NCI-H2227 (cell line): ENCODE measurements at regions not wholly inside any gene's neighbourhood (a gene's known extent, or its start where the extent isn't known, plus 50 kb on each side); places are given as distances from the start of the nearest gene placed in this dataset.

Source experiments
- DNase-seq: peaks from one replicate; lab custom pipeline; 2025; ENCODE audit not compliant: unreplicated experiment; lab: John Stamatoyannopoulos, UW

DNA sequence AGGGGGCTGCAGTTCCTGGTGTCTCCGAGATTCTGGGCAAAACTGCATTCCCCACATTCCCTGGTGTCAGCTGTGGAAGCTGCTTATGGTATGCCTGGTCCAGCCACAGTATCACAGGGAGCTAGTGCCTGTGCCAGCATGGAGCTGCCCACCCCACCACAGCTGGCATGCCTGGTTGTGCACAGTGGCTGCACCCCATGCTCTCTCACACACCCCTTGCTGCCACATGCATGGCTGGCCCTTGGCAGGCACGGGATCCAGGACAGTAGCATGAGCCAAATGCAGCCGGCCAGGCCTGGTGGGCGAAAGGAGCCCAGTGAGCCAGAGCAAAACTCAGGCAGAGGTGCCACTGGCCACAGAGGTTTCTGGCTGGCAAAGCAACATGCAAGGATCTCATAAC is 418.0 kb upstream of the SPOCK3 start:
- DNase-seq, result no peak

DNA sequence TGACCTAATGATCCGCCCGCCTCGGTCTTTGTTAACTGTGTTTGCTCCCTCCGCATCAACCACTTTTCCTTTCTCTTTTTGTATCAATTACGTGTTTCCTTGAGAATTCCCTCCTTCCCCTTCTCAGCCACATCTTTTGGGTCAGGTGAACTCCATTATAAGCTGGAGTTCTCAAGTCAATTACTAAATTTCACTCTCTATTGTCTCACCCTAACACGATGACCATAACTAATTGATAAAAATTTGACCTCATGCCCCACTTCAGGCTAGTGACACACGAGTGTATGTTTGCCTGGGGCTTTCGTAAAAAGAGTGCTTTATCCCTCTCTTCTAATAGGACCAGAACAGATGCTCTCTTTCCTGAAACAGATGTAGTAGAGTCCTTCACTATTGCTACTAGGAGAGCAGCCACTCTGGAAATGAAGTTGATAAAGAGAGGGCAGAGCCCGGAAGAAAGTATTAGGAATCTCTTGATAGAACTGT is 403.6 kb upstream of the ANXA10 start:
- DNase-seq, result no peak

DNA sequence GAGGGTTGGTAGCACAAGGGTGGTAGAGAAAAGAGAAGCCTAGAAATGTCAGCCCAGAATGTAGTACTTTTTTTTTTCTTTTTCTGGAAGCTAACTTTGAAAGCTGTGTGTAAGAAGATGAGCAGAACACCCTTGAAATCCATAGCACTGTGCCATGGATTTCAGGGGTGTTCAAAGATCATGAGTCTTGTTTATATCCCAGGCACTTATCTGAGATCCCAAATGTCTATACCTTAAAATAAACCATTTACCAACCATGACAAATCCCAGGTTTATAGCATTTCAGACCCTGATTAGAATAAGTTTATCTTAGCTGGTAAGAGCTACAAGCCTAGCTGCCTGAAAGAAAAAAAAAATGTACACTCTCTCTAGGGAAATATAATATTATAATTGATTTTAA is 389.9 kb upstream of the ANXA10 start:
- DNase-seq, result no peak

DNA sequence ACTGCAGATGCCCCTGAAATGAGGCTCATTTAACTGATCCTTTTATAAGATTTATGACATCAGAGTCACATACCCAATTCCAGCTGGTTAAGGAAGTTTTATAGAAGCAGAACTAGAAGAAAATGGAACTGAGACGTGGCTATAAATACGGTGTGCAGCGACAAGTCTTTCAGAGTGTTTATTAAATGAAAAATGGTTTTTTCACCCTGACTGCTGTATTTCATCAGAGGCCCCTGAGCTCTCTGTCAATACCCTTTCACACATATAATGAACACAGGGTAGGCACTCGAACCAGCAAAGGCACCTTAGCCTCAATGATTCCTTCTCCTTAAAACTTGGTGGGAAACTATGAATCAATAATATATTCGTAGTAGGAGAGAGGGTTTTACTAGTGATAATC is 380.8 kb upstream of the ANXA10 start:
- no peak for DNase-seq

DNA sequence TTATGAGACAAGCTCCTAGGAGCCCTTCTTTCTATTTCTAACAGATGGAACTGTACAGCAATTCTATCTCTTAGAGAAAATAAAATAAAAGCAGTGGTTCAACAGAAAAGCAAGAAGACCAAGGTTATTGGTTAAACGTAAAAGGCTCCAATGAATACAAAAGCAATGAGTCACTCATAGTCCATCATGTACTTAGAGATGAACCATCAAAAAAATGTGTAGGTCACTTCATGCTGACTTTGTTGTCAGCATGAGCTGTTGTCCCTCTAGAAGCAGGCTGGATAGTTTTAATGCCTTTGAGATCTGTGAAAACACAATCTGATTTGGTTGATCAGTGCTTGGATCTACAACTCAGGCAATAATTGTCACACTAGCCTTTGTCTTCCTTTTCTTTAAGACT is 378.6 kb upstream of the ANXA10 start:
- no peak for DNase-seq

DNA sequence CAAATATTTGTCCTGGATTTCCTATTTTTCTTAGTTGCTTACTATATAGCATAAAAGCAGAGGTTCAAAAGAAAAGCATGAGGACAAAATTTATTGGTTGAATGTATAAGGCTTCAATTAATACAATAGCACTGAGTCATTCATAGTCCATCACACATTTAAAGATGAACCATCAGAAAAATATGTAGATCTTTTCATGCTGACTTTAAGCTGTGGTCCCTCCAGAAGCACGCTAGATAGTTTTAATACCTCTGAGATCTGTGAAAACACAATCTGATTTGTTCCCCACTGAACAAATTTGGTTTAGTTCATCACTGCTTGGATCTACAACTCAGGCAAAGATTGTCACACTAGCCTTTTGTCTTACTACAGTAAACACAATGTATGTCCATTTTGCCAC is 377.2 kb upstream of the ANXA10 start:
- DNase-seq, result no peak

DNA sequence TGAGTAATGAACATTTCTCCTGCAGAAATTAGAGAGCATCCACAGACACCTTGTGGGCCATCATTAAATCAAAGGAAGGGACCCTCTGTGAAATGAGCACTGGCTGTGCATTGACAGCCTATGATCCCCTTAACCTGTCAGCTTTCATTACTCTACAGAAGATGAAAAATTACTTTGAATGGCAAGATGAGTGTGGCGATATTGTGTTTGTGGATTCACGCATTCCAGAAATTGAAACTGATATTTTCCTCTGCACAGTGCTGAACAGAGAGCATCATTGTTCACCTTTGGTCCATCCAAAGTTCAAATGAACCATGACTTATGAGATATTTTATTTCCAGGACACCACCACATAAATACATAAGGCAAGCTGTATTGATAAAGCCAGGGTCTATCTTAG is 374.8 kb upstream of the ANXA10 start:
- no peak for DNase-seq

DNA sequence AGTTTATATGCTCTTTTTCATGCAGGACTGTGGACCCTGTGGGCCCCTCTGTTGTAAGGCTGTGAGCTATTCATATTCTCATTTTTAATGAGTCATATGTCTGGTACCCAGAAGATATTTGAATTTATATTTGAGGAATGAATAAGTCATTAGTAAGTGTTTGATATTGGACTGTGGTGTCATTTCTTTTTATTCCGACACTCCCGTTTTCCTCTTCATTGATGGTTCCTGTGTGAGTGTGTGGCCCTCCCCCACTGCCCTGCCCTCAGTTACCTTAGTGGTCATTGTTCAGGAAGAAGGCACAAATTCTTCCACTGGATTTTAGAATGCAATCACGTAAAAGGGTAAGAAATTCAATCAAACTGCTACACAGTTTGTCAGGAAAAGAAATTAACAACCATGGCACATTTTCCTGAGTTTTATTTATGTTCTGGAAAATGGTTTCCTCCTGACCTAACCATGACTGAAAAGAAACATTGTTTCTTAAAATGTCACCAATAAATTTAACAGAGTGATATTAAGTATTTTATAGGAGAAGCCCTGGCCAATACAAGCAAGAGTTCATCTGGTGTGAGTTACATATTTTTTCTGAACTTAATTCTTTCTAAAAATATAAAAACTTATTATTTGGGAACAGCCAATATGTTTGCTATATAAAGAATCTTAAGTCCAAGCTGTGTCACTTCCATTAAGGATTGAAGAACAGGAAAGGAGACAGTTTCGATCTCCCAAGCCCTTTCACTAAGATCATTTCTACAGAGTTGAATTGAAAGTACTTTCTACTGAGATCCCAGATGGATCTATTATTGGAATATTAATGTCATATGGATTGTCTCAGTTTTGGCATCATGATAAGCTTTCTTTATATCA is 370.5 kb upstream of the ANXA10 start:
- DNase-seq, result no peak

DNA sequence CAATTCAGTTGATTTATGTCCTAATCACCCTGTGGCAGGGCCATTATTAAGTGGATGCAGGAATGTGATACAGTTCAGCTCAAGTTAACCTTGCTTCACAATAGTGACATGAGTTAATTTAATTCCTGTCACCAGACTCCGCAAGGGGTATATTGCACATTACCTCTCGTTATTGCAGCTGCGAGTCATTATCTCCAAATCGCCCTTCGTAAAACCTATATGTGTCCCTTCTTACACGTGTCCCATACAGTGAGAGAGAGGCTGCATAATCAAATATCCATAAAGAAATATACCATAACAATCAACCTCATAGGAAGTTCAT is 369.9 kb upstream of the ANXA10 start:
- DNase-seq, result no peak

DNA sequence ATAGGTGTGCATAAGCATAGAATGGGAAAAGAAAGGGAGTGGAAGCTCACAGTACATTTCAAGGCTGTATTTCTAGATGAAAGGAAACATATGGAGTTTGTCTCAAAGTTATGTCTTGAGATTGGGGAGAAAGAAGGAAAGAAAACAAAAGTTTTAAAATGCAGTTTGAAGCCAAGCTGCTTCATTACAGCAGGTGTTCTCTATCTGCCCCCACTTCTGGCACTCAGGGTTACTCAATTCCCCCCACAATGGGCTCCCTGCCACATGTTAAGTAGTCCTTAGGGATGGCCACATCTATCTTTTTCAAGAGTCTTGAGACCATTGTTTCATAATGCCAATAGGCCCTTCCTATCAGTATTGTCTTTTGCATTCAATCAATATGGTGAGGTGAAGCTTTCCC is 367.4 kb upstream of the ANXA10 start:
- no peak for DNase-seq

DNA sequence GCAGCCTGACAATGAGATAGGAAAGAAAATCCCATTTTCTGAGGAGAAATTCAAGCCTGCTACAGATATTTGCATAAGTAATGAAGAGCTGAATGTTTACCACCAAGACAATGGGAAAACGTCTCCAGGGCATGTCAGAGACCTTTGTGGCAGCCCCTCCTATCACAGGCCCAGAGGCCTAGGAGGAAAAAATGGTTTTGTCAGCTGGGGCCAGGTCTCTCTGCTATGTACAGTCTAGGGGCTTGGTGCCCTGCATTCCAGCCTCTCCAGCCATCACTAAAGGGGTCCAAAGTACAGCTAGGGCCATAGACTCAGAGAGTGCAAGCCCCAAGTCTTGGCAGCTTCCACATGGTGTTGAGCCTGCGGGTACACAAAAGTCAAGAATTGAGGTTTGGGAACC is 361.6 kb upstream of the ANXA10 start:
- DNase-seq, result no peak

DNA sequence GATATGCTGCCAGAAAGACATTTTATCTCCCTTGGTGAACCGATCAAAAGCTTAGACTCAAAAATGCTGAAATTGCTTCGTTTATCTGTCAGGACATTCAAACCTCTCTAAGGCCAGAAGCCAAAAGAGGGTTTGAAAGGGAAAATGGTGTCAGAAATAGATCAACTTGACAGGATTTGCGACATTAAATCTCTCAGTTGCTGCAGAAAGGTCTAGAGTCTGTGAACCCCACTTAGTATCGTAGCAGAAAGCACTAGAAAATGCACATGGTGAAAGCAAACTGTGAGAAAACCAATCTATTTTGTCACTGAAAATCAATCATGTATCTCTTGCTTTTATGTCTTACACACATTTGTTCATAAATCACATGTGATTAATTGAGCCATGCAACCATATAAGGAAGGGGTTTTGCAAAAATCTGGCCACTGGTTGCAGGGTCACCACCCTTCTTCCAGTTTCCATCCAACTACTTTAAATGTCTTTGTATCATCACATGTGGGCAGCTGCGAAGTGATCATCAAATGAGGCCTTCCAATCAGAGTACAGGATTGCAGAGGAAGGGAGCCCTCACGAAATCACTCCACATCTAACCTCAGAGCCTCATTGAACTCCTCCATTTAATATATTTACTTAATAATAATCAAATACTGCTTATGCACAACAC is 347.2 kb upstream of the ANXA10 start:
- no peak for DNase-seq

DNA sequence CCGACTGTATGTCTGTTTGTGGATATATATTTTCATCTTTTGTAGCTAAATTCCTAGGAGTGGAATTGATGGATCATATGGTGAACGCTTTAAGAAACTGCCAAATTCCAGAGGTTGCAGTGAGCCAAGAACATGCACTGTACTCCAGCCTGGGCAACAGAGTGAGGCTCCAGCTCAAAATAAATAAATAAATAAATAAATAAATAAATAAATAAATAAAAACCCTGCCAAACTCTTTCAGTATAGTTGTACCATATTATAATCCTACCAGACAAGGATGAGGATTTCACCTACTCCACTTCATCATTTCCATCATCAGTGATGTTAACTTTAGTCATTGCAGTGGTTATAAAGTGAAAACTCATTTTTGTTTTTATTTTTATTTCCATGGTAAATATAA is 325.1 kb upstream of the ANXA10 start:
- DNase-seq, result no peak

DNA sequence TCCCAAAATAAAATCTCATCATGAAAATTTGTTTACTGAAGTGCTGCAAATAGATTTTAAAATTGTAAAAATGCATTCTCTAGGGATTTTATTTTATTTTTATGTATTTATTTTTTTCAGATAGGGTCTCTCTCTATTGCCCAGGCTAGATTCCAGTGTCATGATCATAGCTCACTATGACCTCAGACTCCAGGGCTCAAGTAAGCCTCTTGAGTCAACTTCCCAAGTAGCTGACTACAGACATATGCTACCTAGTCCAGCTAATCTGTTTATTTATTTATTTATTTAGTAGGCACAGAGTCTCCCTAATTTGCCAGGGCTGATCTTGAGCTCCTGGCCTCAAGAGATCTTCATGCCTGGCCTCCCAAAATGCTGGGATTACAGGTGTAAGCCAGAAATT is 317.7 kb upstream of the ANXA10 start:
- no peak for DNase-seq

DNA sequence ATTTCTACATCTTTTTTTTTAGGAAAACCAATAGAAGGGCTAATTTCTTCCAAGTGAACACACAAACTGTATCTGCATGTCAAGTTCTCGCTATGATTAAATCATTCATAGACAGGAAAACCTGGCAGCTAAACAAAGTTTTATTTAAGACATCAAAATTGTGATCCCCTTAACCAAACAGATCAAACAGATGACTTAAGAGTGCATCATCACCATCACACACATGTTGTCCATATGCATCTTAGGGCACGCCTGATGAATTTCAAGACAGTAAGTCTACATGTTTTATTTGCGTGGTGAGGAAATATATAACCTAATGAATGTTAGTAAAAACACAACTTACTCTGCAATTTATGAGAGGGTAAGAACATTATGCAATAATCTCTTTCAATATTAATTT is 317.0 kb upstream of the ANXA10 start:
- DNase-seq, result no peak

DNA sequence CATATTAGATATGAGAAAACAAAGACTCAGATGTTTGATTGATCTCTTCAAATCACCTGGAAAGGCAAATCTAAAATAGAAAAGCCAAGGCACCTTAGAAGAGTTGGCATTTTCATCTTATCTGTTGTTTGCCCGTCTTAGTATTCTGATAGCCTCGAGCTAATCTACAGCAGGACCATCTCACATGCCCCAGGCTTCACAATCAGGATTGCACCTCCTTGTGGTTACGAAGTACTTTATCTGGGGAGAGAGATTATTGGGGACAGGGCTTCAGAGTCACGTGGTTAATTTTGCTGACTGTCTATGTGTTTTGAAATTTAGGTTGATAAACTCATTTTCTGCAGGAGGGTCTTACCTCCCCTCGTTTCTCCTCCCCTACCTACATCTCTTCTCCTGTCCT is 313.1 kb upstream of the ANXA10 start:
- no peak for DNase-seq

DNA sequence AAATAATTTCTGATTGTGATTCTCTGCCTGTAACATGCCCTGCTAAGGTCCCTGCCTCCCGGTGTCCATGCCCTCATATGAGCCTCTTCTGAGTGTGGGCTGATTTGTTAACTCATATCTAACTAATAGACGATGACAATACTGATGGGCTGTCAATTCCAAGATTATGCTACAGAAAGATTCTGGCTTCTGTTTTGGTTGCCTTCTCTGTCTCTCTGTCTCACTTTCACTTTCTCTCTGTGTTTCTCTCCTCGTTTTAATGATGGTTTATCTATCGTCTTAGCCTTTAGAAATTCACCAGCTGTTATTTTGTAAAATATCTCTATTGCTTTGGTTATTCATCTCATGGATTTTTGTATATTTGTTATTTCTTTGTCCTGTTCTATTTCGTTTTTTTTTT is 312.5 kb upstream of the ANXA10 start:
- DNase-seq, result no peak

DNA sequence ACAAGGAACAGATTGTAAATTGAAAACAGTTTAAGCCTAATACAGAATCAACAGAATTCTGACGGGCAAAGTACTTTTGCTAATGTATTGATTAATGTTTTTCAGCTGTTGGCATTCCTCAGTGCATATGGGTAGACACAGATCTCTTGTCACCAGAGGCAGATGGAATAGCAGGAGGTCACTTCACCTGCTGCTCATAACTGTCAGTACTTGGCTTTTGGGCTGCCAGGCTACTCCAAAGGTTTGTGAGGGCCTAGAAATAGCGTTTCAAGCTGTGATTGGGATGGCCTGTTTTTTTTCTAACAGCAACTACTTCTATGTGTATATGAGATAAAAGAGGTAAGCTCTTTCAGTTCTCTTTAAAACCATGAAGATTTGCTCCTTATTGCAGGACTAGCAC is 307.5 kb upstream of the ANXA10 start:
- no peak for DNase-seq

DNA sequence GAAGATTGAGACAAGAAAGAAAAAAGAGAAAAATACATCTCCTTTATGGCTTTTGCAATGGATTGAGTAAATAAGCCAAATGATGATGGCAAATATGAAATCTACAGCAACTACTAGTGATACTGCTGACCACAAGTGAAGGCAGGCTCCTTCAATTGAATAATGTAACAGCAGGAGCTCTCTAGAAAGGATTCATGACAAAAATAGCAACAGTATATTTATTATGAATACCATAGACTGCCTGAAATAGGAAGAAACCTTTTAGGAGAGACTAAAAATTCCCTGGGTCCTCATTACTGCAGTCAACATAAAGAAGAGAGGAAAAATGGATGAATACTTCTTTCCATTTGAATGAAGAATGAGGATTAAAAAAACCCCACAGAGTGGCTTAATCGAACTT is 306.8 kb upstream of the ANXA10 start:
- no peak for DNase-seq

DNA sequence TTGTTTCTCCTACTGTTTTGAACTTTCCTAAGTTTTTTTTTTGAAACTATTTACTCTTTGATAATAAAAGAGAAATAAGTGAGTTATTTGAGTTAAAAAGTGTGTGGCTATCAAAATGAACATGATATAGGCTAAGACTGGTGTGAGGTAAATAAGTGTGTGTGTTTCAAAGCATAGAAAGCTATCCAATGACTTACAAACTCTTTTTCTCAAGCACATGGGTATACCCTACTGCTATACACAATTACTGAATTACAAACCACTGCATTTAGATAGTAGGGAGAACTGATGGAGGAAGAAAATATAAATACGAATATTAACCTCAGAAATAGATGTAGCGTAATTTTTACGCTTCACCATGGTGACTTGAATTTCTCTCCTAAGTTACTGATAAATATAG is 305.8 kb upstream of the ANXA10 start:
- DNase-seq, result no peak

DNA sequence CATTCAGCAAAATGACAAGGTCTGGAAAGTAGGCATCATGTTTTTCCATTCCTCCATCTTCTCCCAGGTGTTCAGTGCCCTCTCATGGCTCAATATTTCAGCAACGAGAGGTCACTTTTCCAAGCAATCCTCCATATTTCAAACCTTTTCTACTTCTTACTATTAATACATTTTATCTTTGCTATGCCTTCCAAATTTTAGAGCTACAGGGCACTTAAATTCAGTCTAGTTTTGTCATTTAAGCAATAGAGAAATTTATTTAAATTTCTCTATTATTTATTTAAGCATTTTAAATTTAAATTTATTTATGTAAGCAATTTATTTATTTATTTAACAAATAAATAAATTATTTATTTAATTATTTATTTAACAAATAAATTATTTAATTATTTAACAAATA is 305.1 kb upstream of the ANXA10 start:
- no peak for DNase-seq

DNA sequence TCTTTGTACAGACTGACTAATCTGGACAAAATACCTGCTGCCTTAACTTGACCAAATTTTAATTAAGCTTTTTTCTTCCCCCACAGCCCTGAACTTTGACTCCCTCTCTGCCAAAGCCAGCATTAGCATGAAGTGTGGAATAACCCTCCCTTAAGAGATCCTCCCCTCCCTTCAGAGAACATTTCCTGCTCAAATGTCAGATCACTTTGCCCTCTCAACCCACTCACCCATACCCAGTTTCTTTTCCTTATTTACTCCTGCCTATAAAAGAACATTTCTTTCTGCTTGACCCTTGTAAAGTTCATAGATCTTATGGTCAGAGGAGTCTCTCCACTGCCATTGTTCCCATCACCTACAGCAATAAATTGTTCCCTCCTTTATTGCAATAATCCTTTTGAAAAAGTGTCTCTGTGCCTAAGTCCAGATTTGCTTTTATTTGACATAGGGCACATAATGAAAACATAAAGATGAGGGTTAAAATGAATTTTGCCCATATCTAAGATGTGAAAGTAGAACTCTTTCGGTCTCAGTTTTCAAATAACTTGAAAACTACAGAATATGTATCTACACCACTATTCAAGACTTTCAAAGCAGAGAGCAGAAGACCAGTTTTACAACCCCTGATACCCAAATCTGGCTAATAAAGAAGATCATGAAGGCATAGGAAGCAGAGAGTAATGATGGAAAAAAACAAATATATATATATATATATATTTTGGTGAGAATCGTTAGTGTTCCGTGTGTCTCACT is 289.7 kb upstream of the ANXA10 start:
- no peak for DNase-seq
